Choroid plexus epithelial cell (primary cell): ENCODE measurements at regions not wholly inside any gene's neighbourhood (a gene's known extent, or its start where the extent isn't known, plus 50 kb on each side); places are given as distances from the start of the nearest gene placed in this dataset.

Experiments used
- DNase-seq: peaks from one replicate; pipeline ENCODE4 v3.0.0-alpha.2; 2010; ENCODE audit warnings: low read depth
- H3K4me3 ChIP-seq: 2 replicates; pipeline ENCODE4 v1.5.1; 2011; ENCODE audit warnings: low read depth, mild to moderate bottlenecking, control low read depth, low read length, moderate library complexity
- CTCF ChIP-seq: conservative IDR thresholded peaks from 2 replicates; pipeline ENCODE4 v1.5.1; 2011; ENCODE audit warnings: low read depth, mild to moderate bottlenecking, control low read depth, inconsistent platforms, low read length, moderate library complexity

- TF ChIP-seq CTCF = no peak
- no peak overlapping the region for H3K4me3 ChIP-seq
- DNase-seq = no peak
Observed at GRCh38 chr6:156185113-156185512, 592.1 kb upstream of the ARID1B start.

- no peak overlapping the region for H3K4me3 ChIP-seq
- no peak for TF ChIP-seq CTCF
- DNase-seq = no peak
Observed at GRCh38 chr6:156183678-156184077, 593.5 kb upstream of the ARID1B start.

GRCh38 chr6:156182356-156182755, 594.8 kb upstream of the ARID1B start:
- no peak for DNase-seq
- no peak overlapping the region for H3K4me3 ChIP-seq
- TF ChIP-seq CTCF = no peak

GRCh38 chr6:156181506-156181905, 595.7 kb upstream of the ARID1B start:
- no peak for DNase-seq
- no peak for TF ChIP-seq CTCF

GRCh38 chr6:156175971-156176421, 601.2 kb upstream of the ARID1B start:
- DNase-seq = peak; percentile 1
- H3K4me3 ChIP-seq = no peak overlapping the region
- no peak for TF ChIP-seq CTCF

More at GRCh38 chr6:156181506-156181905, 595.7 kb upstream of the ARID1B start:
- no peak overlapping the region for H3K4me3 ChIP-seq

- no peak overlapping the region for H3K4me3 ChIP-seq
- DNase-seq = no peak
- no peak for TF ChIP-seq CTCF
Observed at GRCh38 chr6:156175433-156175832, 601.7 kb upstream of the ARID1B start.

- no peak for TF ChIP-seq CTCF
- no peak overlapping the region for H3K4me3 ChIP-seq
- no peak for DNase-seq
Observed at GRCh38 chr6:156174031-156174890, 602.9 kb upstream of the ARID1B start.
